Endothelial cell of umbilical vein (primary cell): ENCODE measurements at regions not wholly inside any gene's neighbourhood (a gene's known extent, or its start where the extent isn't known, plus 50 kb on each side); places are given as distances from the start of the nearest gene placed in this dataset.

ENCODE experiments used
- BruUV-seq: library from RNA; stranded (reverse); fragments of 400-500 nt; replicated peaks from 2 replicates; lab custom pipeline; 2021; lab: Mats Ljungman, UMichigan
- CTCF ChIA-PET: fragments of 300-600, 350-600 bp; sonication (Branson Sonifier 250); formaldehyde crosslinking; loops from one replicate; lab custom pipeline; 2021; ENCODE audit warnings: antibody characterized with exemption, inconsistent platforms; lab: Charles Lee
- POLR2A ChIA-PET: fragments of 300-600, 350-600 bp; sonication (Branson Sonifier 250); formaldehyde crosslinking; loops from one replicate; lab custom pipeline; 2021; ENCODE audit warnings: antibody characterized with exemption, inconsistent platforms; lab: Charles Lee
- DNase-seq: peaks from one replicate; pipeline ENCODE4 v3.0.0-alpha.2; 2011; ENCODE audit warnings: low read depth, low spot score
- FAIRE-seq: peaks from 2 replicates; lab custom pipeline; 2011; peaks lifted over from hg19 to GRCh38; lab: Jason Lieb, UNC
- H2AFZ ChIP-seq: 2 replicates; pipeline ENCODE4 v1.6.0; 2012; ENCODE audit warnings: low read depth, low read length, control low read depth, inconsistent platforms
- H3K27ac ChIP-seq: 2 replicates; pipeline ENCODE4 v1.5.1; 2011; ENCODE audit warnings: low read depth, mild to moderate bottlenecking, control low read depth, low read length, moderate library complexity; ENCODE audit not compliant: insufficient read depth
- H3K27me3 ChIP-seq, 2 experiments: 2 replicates each; pipeline versions ENCODE4 v1.6.0 to v1.6.1; 2011; ENCODE audit warnings: low read length in 2 of 2, mixed read lengths in 1 of 2; ENCODE audit not compliant: control insufficient read depth in 2 of 2, insufficient read depth in 2 of 2
- H3K36me3 ChIP-seq, 2 experiments: 2 replicates in 1 of 2; 3 replicates in 1 of 2; pipeline ENCODE4 v1.5.1; 2011; ENCODE audit warnings: low read length in 2 of 2, mild to moderate bottlenecking in 1 of 2, moderate library complexity in 1 of 2; ENCODE audit not compliant: control insufficient read depth in 2 of 2, insufficient read depth in 2 of 2; ENCODE audit errors: extremely low read depth in 1 of 2
- H3K4me1 ChIP-seq: 3 replicates; pipeline ENCODE4 v1.5.1; 2011; ENCODE audit warnings: mild to moderate bottlenecking, low read length; ENCODE audit not compliant: control insufficient read depth, insufficient read depth; ENCODE audit errors: extremely low read depth
- H3K4me2 ChIP-seq: 2 replicates; pipeline ENCODE4 v1.6.1; 2011; ENCODE audit warnings: low read length, control low read depth, mixed read lengths; ENCODE audit not compliant: insufficient read depth
- H3K4me3 ChIP-seq, 3 experiments: fragments of 200-600 bp in 1 of 3; sonication (generic), shearing (Covaris generic) in 1 of 3; replicated peaks in 1 of 3; 2 replicates each; pipeline ENCODE4 v1.5.1; 2011 to 2016; ENCODE audit warnings: control low read depth in 3 of 3, low read length in 3 of 3, mild to moderate bottlenecking in 2 of 3, inconsistent platforms in 1 of 3, low read depth in 1 of 3, moderate library complexity in 1 of 3; ENCODE audit not compliant: insufficient read depth in 1 of 3
- H3K79me2 ChIP-seq: 2 replicates; pipeline ENCODE4 v1.6.0; 2012; ENCODE audit warnings: low read length, inconsistent platforms; ENCODE audit not compliant: control insufficient read depth, insufficient read depth
- H3K9ac ChIP-seq: replicated peaks from 2 replicates; pipeline ENCODE3; 2011; ENCODE audit warnings: low read length, control low read depth; ENCODE audit not compliant: insufficient read depth; ENCODE audit errors: extremely low read depth
- H3K9me1 ChIP-seq: replicated peaks from 3 replicates; pipeline ENCODE4 v1.6.0; 2011; ENCODE audit warnings: mild to moderate bottlenecking, low read length; ENCODE audit not compliant: control insufficient read depth, insufficient read depth; ENCODE audit errors: extremely low read depth
- H3K9me3 ChIP-seq: replicated peaks from 2 replicates; pipeline ENCODE4 v1.5.1; 2012; ENCODE audit warnings: low read length, inconsistent platforms; ENCODE audit not compliant: control insufficient read depth, insufficient read depth
- H4K20me1 ChIP-seq: replicated peaks from 2 replicates; pipeline ENCODE3; 2011; ENCODE audit warnings: mild to moderate bottlenecking, low read length; ENCODE audit not compliant: control insufficient read depth, insufficient read depth; ENCODE audit errors: extremely low read depth
- CTCF ChIP-seq, 2 donors: IDR thresholded peaks; 1 replicate in 1 of 2; 2 replicates in 1 of 2; pipeline ENCODE4 v1.5.1; 2011; ENCODE audit warnings: low read length in 2 of 2, mild to moderate bottlenecking in 2 of 2, moderate library complexity in 2 of 2, control low read depth in 1 of 2, inconsistent platforms in 1 of 2, low read depth in 1 of 2; ENCODE audit not compliant: insufficient read depth in 1 of 2; ENCODE audit errors: extremely low read depth in 1 of 2
- EZH2 ChIP-seq: IDR thresholded peaks from 2 replicates; pipeline ENCODE4 v1.6.1; 2012; ENCODE audit warnings: borderline replicate concordance, low read depth, mild to moderate bottlenecking, moderate library complexity, low read length, inconsistent platforms; ENCODE audit not compliant: severe bottlenecking
- FOS ChIP-seq: IDR thresholded peaks from 2 replicates; pipeline ENCODE4 v1.6.1; 2011; ENCODE audit warnings: mild to moderate bottlenecking, low read length, moderate library complexity, borderline replicate concordance; ENCODE audit not compliant: insufficient read depth
- GATA2 ChIP-seq: IDR thresholded peaks from 2 replicates; pipeline ENCODE4 v1.7.0; 2011; ENCODE audit warnings: low read depth, mild to moderate bottlenecking, moderate library complexity, mixed read lengths, low read length; ENCODE audit not compliant: insufficient read length, insufficient read depth
- JUN ChIP-seq: IDR thresholded peaks from 2 replicates; pipeline ENCODE4 v1.6.1; 2011; ENCODE audit warnings: borderline replicate concordance, low read depth; ENCODE audit not compliant: insufficient read length, insufficient read depth
- MAX ChIP-seq: IDR thresholded peaks from 2 replicates; pipeline ENCODE4 v1.6.1; 2011; ENCODE audit not compliant: insufficient read depth, insufficient read length
- MYC ChIP-seq: IDR thresholded peaks from one replicate; pipeline ENCODE4 v1.6.1; 2011; ENCODE audit warnings: mild to moderate bottlenecking, low read depth, low read length
- POLR2A ChIP-seq: IDR thresholded peaks from 2 replicates; pipeline ENCODE4 v1.6.1; 2012; ENCODE audit warnings: low read depth, mild to moderate bottlenecking, control low read depth, low read length
- POLR2AphosphoS5 ChIP-seq: IDR thresholded peaks from 2 replicates; pipeline ENCODE4 v1.6.1; 2012; ENCODE audit warnings: low read depth, mild to moderate bottlenecking, control low read depth, low read length, moderate library complexity; ENCODE audit not compliant: insufficient read depth
- dilution Hi-C: fragments of 300-500 bp; cut with MboI; formaldehyde crosslinking; loops from one replicate; pipeline ENCODE4 v1.15.0; 2019; ENCODE audit warnings: low sequenced_read_pairs; ENCODE audit not compliant: extremely low pct_ligation_motif_present
- intact Hi-C: fragments of 100-400 bp; cut with micrococcal nuclease; formaldehyde crosslinking; loops from one replicate; pipeline ENCODE4 v1.10.0; 2022

GRCh38 chr17:34703533-34703932 is 124.2 kb downstream of the TMEM132E start:
- dilution Hi-C loops (no loop called here), intact Hi-C loops (no loop called here)
- Histone ChIP-seq H3K27ac (no peak overlapping the region), H2AFZ (no peak overlapping the region), H3K4me2 (no peak overlapping the region), H3K79me2 (no peaks in the 10 kb centered on the region), H3K9ac (no peak overlapping the region), H3K9me3 (no peaks in the 10 kb centered on the region), H3K36me3 (no peaks in the 10 kb centered on the region), H4K20me1 (no peaks in the 10 kb centered on the region), H3K27me3 (no peaks in the 10 kb centered on the region), H3K4me3 (no peak overlapping the region), H3K9me1 (no peaks in the 10 kb centered on the region), H3K4me1 (no peaks in the 10 kb centered on the region)
- BruUV-seq: no TSS peak
- DNase-seq (peak; percentile 24), FAIRE-seq (peak; percentile 77)
- ChIA-PET CTCF (no interaction called here), POLR2A (no interaction called here)
- TF ChIP-seq MYC (no peak), CTCF (IDR thresholded peaks at IDR 0.05; ENCODE audit: extremely low read depth in 1 of 2, insufficient read depth in 1 of 2, low read depth in 1 of 2, low read length in 2 of 2) (no peak), MAX (no peak), JUN (no peak), POLR2AphosphoS5 (no peak), GATA2 (no peak), POLR2A (no peak), FOS (no peak), EZH2 (no peak)
